Transverse colon (tissue), 3 donors: ENCODE measurements at regions not wholly inside any gene's neighbourhood (a gene's known extent, or its start where the extent isn't known, plus 50 kb on each side); places are given as distances from the start of the nearest gene placed in this dataset.

ENCODE experiments used
- POLR2A ChIP-seq: fragments of 450-650 bp; IDR thresholded peaks from one replicate; pipeline ENCODE4 v1.6.1; 2016; ENCODE audit warnings: antibody characterized with exemption, mild to moderate bottlenecking, moderate library complexity
- POLR2AphosphoS5 ChIP-seq, 3 donors: sonication (generic); formaldehyde crosslinking; IDR thresholded peaks; one replicate each; pipeline ENCODE4 v1.6.1; 2016; ENCODE audit warnings: antibody characterized with exemption in 3 of 3

DNA sequence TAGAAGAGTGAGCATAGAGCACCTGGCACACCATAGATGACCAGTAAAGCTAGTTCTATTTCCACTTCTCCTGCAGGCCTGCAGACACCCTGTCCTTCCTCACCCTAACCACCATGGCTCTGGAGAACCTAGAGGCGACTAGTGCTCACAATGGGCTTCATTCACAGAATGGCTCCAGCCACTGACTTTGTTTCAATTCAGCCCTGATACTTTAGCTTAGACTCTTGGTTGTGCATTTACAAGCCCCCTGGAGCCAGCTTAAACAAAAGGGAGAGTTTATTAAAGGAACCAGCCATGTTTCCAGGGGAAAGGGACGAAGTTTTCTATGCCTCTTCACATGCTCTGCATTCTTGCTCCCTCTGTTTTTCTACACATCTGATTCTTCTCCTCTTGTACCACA, 123.7 kb downstream of the NAV1 start:
- no peak for TF ChIP-seq POLR2A
- no peak for TF ChIP-seq POLR2AphosphoS5 (IDR thresholded peaks at IDR 0.05)
